WERI-Rb-1 (cell line): ENCODE measurements at regions not wholly inside any gene's neighbourhood (a gene's known extent, or its start where the extent isn't known, plus 50 kb on each side); places are given as distances from the start of the nearest gene placed in this dataset.

Experiments
- DNase-seq: peaks from one replicate; pipeline ENCODE4 v3.0.0-alpha.2; 2020
- H3K27ac ChIP-seq: fragments of 250-450 bp; sonication (Bioruptor Pico); 2 replicates; pipeline ENCODE4 v1.5.1; 2020; ENCODE audit warnings: mild to moderate bottlenecking, moderate library complexity
- H3K27me3 ChIP-seq: fragments of 250-450 bp; sonication (Bioruptor Pico); 2 replicates; pipeline ENCODE4 v1.5.1; 2021; ENCODE audit warnings: mild to moderate bottlenecking, low read depth, moderate library complexity; ENCODE audit not compliant: insufficient read depth, severe bottlenecking
- H3K36me3 ChIP-seq: fragments of 250-450 bp; sonication (Bioruptor Pico); 2 replicates; pipeline ENCODE4 v1.5.1; 2020; ENCODE audit warnings: mild to moderate bottlenecking, moderate library complexity
- H3K4me3 ChIP-seq: 2 replicates; pipeline ENCODE4 v1.5.1; 2011; ENCODE audit warnings: low read depth, mild to moderate bottlenecking, control low read depth, low read length
- H3K9me3 ChIP-seq: fragments of 250-450 bp; sonication (Bioruptor Pico); 2 replicates; pipeline ENCODE4 v1.5.1; 2021; ENCODE audit warnings: mild to moderate bottlenecking, moderate library complexity; ENCODE audit not compliant: severe bottlenecking
- TF ChIP-seq, protein P1 (sequence below): IDR thresholded peaks from 2 replicates; pipeline ENCODE4 v1.5.1; 2011; ENCODE audit warnings: low read depth, mild to moderate bottlenecking, control low read depth, inconsistent platforms, low read length

DNA sequence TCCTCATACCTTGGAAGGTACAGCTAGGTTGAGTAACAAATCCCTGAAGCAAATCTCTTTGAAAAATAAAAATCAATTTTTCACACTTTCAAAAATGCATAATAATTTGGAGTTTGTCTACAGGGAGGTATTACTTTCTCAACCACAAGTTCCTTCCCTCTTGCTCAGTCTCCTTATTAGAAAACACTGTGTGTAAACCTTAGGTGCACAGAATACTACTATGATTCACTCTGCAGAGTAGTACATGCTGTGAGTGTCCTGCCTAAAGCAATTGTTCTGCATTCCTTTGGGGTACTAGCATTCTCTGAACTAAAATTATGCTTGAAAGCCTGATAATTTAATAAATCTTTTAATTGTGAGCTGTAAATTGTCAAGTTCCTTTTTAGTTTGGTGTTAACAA, 115.9 kb upstream of the EPHA3 start:
- H3K36me3 ChIP-seq: no peaks in the 10 kb centered on the region
- TF ChIP-seq, protein P1, sequence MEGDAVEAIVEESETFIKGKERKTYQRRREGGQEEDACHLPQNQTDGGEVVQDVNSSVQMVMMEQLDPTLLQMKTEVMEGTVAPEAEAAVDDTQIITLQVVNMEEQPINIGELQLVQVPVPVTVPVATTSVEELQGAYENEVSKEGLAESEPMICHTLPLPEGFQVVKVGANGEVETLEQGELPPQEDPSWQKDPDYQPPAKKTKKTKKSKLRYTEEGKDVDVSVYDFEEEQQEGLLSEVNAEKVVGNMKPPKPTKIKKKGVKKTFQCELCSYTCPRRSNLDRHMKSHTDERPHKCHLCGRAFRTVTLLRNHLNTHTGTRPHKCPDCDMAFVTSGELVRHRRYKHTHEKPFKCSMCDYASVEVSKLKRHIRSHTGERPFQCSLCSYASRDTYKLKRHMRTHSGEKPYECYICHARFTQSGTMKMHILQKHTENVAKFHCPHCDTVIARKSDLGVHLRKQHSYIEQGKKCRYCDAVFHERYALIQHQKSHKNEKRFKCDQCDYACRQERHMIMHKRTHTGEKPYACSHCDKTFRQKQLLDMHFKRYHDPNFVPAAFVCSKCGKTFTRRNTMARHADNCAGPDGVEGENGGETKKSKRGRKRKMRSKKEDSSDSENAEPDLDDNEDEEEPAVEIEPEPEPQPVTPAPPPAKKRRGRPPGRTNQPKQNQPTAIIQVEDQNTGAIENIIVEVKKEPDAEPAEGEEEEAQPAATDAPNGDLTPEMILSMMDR: no peak
- no peak for DNase-seq
- no peak overlapping the region for H3K4me3 ChIP-seq
- no peak overlapping the region for H3K27ac ChIP-seq
- H3K27me3 ChIP-seq: no peaks in the 10 kb centered on the region
- no peaks in the 10 kb centered on the region for H3K9me3 ChIP-seq

DNA sequence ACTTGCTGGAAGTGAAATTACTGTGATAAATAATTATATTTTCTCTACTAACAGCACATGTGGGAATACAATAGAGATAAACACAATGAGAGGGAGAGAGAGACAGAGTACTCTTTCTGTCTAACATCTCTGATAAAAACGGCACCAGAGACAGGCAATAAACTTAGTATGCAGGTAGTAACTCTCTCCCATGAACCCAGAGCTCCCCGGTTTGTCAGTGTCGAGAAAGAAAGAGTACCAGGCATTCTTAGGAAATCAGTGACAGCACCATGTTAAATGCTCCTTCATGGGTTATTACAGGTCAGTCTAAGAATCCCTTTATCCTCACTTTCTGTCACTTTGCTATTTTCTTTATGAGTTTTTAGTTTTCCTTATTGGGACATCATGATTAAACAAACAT, 110.7 kb upstream of the EPHA3 start:
- no peak overlapping the region for H3K4me3 ChIP-seq

DNA sequence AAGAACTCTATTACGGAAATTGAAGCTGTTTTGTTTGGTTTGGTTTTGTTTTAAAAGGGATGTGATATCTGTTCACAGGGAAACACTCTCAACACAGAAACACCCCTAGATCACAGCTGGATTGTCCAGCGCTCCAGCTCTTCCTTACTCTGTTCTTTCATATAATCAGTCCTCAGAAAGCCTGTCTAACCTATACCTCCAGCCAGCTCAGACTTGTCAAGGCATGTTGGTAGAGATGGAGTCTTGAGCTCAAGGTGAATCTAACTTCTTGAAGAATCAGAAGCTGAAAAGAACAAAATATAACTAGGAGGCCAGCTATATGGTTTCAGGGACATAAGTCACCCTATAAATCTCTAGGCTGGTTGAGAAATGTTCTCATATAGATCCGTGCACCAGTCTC, 110.2 kb upstream of the EPHA3 start:
- no peaks in the 10 kb centered on the region for H3K27me3 ChIP-seq
- TF ChIP-seq, protein P1: no peak
- H3K36me3 ChIP-seq: no peaks in the 10 kb centered on the region
- H3K4me3 ChIP-seq: no peak overlapping the region
- H3K27ac ChIP-seq: no peak overlapping the region
- no peak for DNase-seq
- H3K9me3 ChIP-seq: peaks cover 12% of the 10 kb centered on the region

More for the DNA sequence above, 110.7 kb upstream of the EPHA3 start:
- H3K27ac ChIP-seq: no peak overlapping the region
- H3K9me3 ChIP-seq: peaks cover 12% of the 10 kb centered on the region
- TF ChIP-seq, protein P1: no peak
- no peaks in the 10 kb centered on the region for H3K27me3 ChIP-seq
- no peaks in the 10 kb centered on the region for H3K36me3 ChIP-seq
- no peak for DNase-seq

DNA sequence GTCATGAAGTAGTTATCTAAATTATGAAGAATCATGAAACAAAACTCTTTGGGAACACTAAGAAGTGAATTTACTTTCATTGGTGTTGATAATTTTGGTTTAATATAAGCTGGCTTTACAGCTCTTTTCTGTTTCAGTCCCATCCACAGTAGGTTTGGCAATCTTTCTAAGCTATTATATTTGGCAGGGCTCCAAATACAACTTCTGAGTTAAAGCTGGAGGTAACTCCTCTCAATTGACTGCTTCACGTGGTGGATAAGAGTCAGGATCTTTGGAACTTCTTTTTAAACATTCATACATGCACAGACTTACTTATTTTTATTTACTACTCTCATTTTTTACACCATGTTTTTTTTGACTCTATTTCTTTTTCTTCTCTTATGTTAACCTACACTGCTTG, 106.5 kb upstream of the EPHA3 start:
- Histone ChIP-seq H3K27ac (no peak overlapping the region), H3K36me3 (no peaks in the 10 kb centered on the region), H3K4me3 (no peak overlapping the region), H3K9me3 (peaks cover 12% of the 10 kb centered on the region), H3K27me3 (no peaks in the 10 kb centered on the region)
- no peak for DNase-seq
- TF ChIP-seq, protein P1: no peak

DNA sequence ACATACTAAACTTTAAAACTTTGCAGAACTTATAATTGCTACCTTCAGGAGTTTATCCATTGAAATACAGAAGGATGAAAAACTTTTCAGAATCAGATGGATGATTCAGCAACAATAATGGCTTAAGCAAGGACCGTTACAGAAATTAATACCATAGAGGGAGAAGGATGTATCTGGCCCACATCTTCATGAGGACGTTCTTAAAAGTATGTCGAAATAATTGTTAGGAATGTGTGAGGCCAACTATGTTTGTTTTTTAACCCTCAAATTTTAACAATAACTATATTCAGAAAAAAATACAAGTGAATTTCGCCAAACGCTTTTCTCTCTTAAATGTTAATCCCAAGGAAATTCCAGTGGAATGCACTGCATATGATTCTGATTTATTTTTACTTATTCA, 105.2 kb upstream of the EPHA3 start:
- no peak overlapping the region for H3K4me3 ChIP-seq
- TF ChIP-seq, protein P1: no peak
- H3K27ac ChIP-seq: no peak overlapping the region
- no peaks in the 10 kb centered on the region for H3K27me3 ChIP-seq
- no peaks in the 10 kb centered on the region for H3K36me3 ChIP-seq
- DNase-seq: no peak
- H3K9me3 ChIP-seq: peaks cover 12% of the 10 kb centered on the region

DNA sequence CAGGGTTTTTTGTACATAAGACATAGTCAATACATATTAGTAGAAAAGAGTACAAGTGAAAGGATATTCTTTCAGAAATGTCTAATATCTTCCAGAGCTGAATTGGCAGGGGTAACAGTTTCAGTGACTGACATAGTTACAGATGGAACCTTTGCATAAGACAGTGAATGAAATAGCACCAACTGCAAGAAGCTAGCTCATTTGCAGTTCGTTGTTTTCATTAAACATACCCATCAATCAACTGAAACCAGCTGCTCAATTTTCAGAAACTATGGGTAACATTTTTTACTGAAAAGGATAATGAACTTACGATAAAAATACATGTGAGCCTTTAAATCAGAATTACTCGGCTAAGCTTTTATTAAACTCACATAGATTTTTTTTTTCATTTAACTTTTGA, 93.9 kb upstream of the EPHA3 start:
- TF ChIP-seq, protein P1: no peak
- DNase-seq: no peak
- Histone ChIP-seq H3K9me3 (no peaks in the 10 kb centered on the region), H3K27me3 (no peaks in the 10 kb centered on the region), H3K36me3 (no peaks in the 10 kb centered on the region), H3K27ac (no peak overlapping the region), H3K4me3 (no peak overlapping the region)
